Vagina (tissue), 2 donors: ENCODE measurements at regions not wholly inside any gene's neighbourhood (a gene's known extent, or its start where the extent isn't known, plus 50 kb on each side); places are given as distances from the start of the nearest gene placed in this dataset.

Source experiments
- DNase-seq, 2 donors: peaks; one replicate each; pipeline ENCODE4 v3.0.0-alpha.2; 2017; ENCODE audit errors: extremely low spot score in 2 of 2
- H3K27ac ChIP-seq: fragments of 200-600 bp; sonication (generic); one replicate; pipeline ENCODE4 v1.5.1; 2019
- H3K27me3 ChIP-seq: fragments of 200-600 bp; sonication (generic); one replicate; pipeline ENCODE4 v1.5.1; 2019
- H3K36me3 ChIP-seq, 2 donors: fragments of 200-600 bp; sonication (generic); one replicate each; pipeline ENCODE4 v1.5.1; 2017 to 2019
- H3K4me1 ChIP-seq: fragments of 200-600 bp; sonication (generic); one replicate; pipeline ENCODE4 v1.5.1; 2019
- H3K4me3 ChIP-seq, 2 donors: fragments of 200-600 bp; sonication (generic); 1 replicate in 1 of 2; 2 replicates in 1 of 2; pipeline ENCODE4 v1.5.1; 2016 to 2019
- H3K9me3 ChIP-seq: fragments of 200-600 bp; sonication (generic); one replicate; pipeline ENCODE4 v1.5.1; 2019
- POLR2A ChIP-seq, 2 donors: fragments of 450-650 bp; IDR thresholded peaks; one replicate each; pipeline ENCODE4 v1.6.1; 2017; ENCODE audit warnings: antibody characterized with exemption in 2 of 2, mild to moderate bottlenecking in 2 of 2, moderate library complexity in 2 of 2
- POLR2AphosphoS5 ChIP-seq, 2 donors: sonication (generic); formaldehyde crosslinking; IDR thresholded peaks; one replicate each; pipeline ENCODE4 v1.9.0; 2017; ENCODE audit warnings: antibody characterized with exemption in 2 of 2, mild to moderate bottlenecking in 2 of 2, low read depth in 1 of 2; ENCODE audit not compliant: insufficient read depth in 1 of 2
- intact Hi-C: fragments of 100-400 bp; cut with DNase I; formaldehyde crosslinking; loops from one replicate; pipeline ENCODE4 v1.15.1; 2023
- TF ChIP-seq, protein P1 (sequence below), 3 experiments: fragments of 450-650 bp in 2 of 3; fragments of 200-600 bp in 1 of 3; sonication (generic) in 1 of 3; IDR thresholded peaks; one replicate each; pipeline ENCODE4 v1.5.1; 2017 to 2019; ENCODE audit warnings: antibody characterized with exemption in 3 of 3, mild to moderate bottlenecking in 2 of 3, moderate library complexity in 2 of 3

DNA sequence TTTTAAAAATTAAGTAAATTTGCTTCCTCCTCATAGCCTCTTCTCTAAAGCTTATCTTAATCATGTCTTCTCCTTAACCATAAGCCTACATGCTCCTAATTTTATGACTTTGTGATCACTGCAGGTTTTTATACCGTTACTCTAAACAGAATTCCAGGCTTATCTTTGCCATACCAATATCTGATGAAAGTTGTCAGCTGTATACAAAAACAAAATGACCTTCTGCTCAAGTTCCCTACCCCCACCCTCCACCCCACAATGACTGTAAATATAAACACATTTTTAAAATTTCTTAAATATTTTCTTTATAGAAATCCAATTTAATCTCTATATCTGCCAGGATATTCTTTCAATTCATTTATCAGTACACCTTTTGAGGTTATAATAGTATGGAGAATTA is 60.5 kb upstream of the SGK1 start:
- DNase-seq = no peak
- no peak for TF ChIP-seq POLR2AphosphoS5 (IDR thresholded peaks at IDR 0.05; ENCODE audit: insufficient read depth in 1 of 2, low read depth in 1 of 2)
- TF ChIP-seq, protein P1, sequence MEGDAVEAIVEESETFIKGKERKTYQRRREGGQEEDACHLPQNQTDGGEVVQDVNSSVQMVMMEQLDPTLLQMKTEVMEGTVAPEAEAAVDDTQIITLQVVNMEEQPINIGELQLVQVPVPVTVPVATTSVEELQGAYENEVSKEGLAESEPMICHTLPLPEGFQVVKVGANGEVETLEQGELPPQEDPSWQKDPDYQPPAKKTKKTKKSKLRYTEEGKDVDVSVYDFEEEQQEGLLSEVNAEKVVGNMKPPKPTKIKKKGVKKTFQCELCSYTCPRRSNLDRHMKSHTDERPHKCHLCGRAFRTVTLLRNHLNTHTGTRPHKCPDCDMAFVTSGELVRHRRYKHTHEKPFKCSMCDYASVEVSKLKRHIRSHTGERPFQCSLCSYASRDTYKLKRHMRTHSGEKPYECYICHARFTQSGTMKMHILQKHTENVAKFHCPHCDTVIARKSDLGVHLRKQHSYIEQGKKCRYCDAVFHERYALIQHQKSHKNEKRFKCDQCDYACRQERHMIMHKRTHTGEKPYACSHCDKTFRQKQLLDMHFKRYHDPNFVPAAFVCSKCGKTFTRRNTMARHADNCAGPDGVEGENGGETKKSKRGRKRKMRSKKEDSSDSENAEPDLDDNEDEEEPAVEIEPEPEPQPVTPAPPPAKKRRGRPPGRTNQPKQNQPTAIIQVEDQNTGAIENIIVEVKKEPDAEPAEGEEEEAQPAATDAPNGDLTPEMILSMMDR (IDR thresholded peaks at IDR 0.05) = no peak
- TF ChIP-seq POLR2A (IDR thresholded peaks at IDR 0.05) = no peak
- Histone ChIP-seq H3K9me3 (no peaks in the 10 kb centered on the region), H3K36me3 (no peaks in the 10 kb centered on the region), H3K27me3 (no peaks in the 10 kb centered on the region), H3K4me1 (peaks cover 5% of the 10 kb centered on the region), H3K27ac (no peak overlapping the region), H3K4me3 (no peak overlapping the region)
- intact Hi-C loops = no loop called here

GRCh38 chr6:134376785-134377184 is 58.9 kb upstream of the SGK1 start:
- no peak for DNase-seq
- no peak overlapping the region for H3K4me3 ChIP-seq
- no peak for TF ChIP-seq POLR2A (IDR thresholded peaks at IDR 0.05)
- TF ChIP-seq, protein P1 (IDR thresholded peaks at IDR 0.05) = no peak
- TF ChIP-seq POLR2AphosphoS5 (IDR thresholded peaks at IDR 0.05; ENCODE audit: insufficient read depth in 1 of 2, low read depth in 1 of 2) = no peak
- H3K27me3 ChIP-seq = no peaks in the 10 kb centered on the region
- intact Hi-C loops = no loop called here
- peaks cover 18% of the 10 kb centered on the region for H3K4me1 ChIP-seq
- no peak overlapping the region for H3K27ac ChIP-seq
- no peaks in the 10 kb centered on the region for H3K9me3 ChIP-seq
- H3K36me3 ChIP-seq = no peaks in the 10 kb centered on the region

GRCh38 chr6:134375220-134375580 is 57.3 kb upstream of the SGK1 start:
- TF ChIP-seq POLR2AphosphoS5 (IDR thresholded peaks at IDR 0.05; ENCODE audit: insufficient read depth in 1 of 2, low read depth in 1 of 2) = no peak
- TF ChIP-seq POLR2A (IDR thresholded peaks at IDR 0.05) = no peak
- TF ChIP-seq, protein P1 (IDR thresholded peaks at IDR 0.05) = no peak
- Histone ChIP-seq H3K4me1 (peaks cover 18% of the 10 kb centered on the region), H3K4me3 (no peak overlapping the region), H3K9me3 (no peaks in the 10 kb centered on the region), H3K27me3 (no peaks in the 10 kb centered on the region), H3K36me3 (no peaks in the 10 kb centered on the region), H3K27ac (no peak overlapping the region)
- DNase-seq = no peak
- intact Hi-C loops = no loop called here

DNA sequence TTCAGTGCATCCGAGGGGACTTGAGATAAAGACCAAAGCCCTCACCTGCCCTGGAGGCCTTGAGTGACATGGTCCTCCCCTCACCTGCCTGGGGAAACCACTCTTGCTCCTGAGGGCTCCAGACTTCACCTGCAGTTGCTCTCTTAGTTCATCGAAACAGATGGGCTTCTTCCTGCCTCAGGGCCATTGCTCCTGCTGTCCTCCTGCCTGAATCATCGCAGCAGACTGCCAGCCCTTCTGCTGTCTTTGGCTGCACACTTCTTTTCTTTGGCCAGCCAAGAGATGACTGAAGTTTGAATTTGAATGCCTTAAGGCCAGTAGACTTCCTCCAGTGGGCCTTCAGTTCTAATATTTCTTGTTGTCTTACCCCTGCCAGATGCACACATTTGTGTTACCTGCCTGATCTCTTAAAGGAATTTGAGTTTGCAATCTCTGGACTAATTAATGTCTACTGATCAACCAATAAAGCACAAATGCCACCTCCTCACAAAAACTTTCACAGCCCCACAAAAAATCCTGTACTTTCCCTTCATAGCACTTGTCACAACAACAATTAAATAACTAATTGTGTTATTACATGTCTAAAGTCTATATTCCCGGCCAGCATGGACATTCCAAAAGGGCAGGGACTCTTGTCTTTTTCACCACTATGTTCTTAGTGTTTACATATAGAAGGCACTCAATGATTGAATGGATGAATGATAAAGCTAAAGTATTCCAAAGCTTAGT is 56.7 kb upstream of the SGK1 start:
- no peak for TF ChIP-seq POLR2A (IDR thresholded peaks at IDR 0.05)
- no peak for TF ChIP-seq POLR2AphosphoS5 (IDR thresholded peaks at IDR 0.05; ENCODE audit: insufficient read depth in 1 of 2, low read depth in 1 of 2)
- no peaks in the 10 kb centered on the region for H3K9me3 ChIP-seq
- H3K4me3 ChIP-seq = no peak overlapping the region
- no peaks in the 10 kb centered on the region for H3K36me3 ChIP-seq
- no peaks in the 10 kb centered on the region for H3K27me3 ChIP-seq
- H3K4me1 ChIP-seq = peaks cover 18% of the 10 kb centered on the region
- DNase-seq = no peak
- H3K27ac ChIP-seq = peak overlapping the region; percentile 52
- intact Hi-C loops = no loop called here

DNA sequence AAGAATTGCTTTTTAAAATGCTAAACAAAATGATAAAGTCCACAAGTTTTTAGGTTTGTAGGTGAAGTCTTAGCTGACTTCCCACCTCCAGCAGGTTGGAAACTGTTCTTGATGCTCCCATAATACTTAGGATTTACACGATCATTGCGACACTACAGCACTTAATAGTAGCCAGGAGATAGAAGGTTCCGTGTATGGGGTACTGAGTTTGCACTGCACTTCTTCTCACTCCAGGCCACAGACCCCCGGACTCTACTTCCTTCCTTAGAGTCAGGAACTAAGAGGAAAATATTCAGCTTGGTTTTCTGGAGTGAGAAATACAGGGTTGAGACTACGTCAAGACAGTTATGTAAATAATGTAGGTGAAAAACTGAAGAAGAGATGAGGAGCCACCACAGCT is 56.1 kb upstream of the SGK1 start:
- no peak for TF ChIP-seq POLR2AphosphoS5 (IDR thresholded peaks at IDR 0.05; ENCODE audit: insufficient read depth in 1 of 2, low read depth in 1 of 2)
- no peak for TF ChIP-seq POLR2A (IDR thresholded peaks at IDR 0.05)
- TF ChIP-seq, protein P1 (IDR thresholded peaks at IDR 0.05) = no peak
- no peak overlapping the region for H3K4me3 ChIP-seq
- H3K9me3 ChIP-seq = no peaks in the 10 kb centered on the region
- no peak for DNase-seq
- H3K4me1 ChIP-seq = peaks cover 18% of the 10 kb centered on the region
- no peaks in the 10 kb centered on the region for H3K27me3 ChIP-seq
- intact Hi-C loops = no loop called here
- peak overlapping the region; percentile 52 for H3K27ac ChIP-seq
- no peaks in the 10 kb centered on the region for H3K36me3 ChIP-seq
